ENCODE measurements at regions not wholly inside any gene's neighbourhood (a gene's known extent, or its start where the extent isn't known, plus 50 kb on each side); places are given as distances from the start of the nearest gene placed in this dataset.
A peak's percentile ranks its signal among the peaks of the same experiment; 100 is the strongest.

DNA sequence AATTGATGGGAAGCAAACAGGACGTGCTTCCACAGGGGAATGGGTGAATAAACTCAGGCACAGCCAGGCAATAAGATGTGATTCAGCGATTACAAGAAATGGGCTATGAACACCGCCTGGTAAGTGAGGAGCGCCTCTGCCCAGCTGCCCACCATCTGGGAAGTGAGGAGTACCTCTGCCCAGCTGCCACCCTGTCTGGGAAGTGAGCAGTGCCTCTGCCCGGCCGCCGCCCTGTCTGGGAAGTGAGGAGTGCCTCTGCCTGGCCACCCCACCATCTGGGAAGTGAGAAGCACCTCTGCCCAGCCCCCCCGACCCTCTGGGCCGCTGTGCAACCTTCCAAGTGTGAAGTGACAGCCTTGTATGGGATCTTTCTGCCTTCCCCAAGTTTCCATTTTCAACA is 73.2 kb upstream of the PRR5 start:
- H3K27me3 ChIP-seq (ENCODE audit: control insufficient read depth, insufficient read depth, low read length), result no peaks in the 10 kb centered on the region
- no peaks in the 10 kb centered on the region for H3K9me3 ChIP-seq (ENCODE audit: control insufficient read depth, low read depth, low read length)
- H3K4me1 ChIP-seq (ENCODE audit: control insufficient read depth, insufficient read depth, low read length), result no peaks in the 10 kb centered on the region
- no peak overlapping the region for H3K4me3 ChIP-seq (ENCODE audit: low read length)
- DNase-seq, result no peak
- no peak overlapping the region for H3K27ac ChIP-seq (ENCODE audit: low read length)
- 66% methylated on average over 2 of the region's 9 CpGs for WGBS (ENCODE audit: insufficient coverage, low lambda C conversion rate)
- H3K36me3 ChIP-seq (ENCODE audit: control insufficient read depth, insufficient read depth, low read length), result no peaks in the 10 kb centered on the region

DNA sequence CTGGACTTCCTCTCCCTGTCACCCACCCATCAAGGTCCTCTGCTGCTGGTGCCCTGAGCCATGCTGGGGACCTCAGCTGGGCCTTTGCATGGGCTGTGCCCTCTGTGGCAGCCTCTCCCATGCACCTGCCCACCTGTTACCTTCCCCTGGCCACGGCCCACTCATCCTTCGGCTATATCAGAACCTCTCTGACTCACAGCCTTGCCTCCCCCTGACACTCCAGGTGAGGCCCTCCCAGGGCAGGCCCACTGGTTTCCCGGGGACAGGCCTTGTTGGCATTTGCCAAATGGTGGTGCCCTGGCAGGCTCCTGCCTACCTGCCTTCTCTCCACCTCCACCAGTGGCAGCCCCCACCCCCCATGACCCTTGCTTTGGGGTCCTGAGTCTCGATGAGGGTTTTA is 73.7 kb upstream of the PRR5 start:
- no CpG with 5 or more reads among the region's 4 CpGs for WGBS (ENCODE audit: insufficient coverage, low lambda C conversion rate)
- H3K4me3 ChIP-seq (ENCODE audit: low read length), result no peak overlapping the region
- no peaks in the 10 kb centered on the region for H3K9me3 ChIP-seq (ENCODE audit: control insufficient read depth, low read depth, low read length)
- no peak for DNase-seq
- no peaks in the 10 kb centered on the region for H3K36me3 ChIP-seq (ENCODE audit: control insufficient read depth, insufficient read depth, low read length)
- no peak overlapping the region for H3K27ac ChIP-seq (ENCODE audit: low read length)
- H3K27me3 ChIP-seq (ENCODE audit: control insufficient read depth, insufficient read depth, low read length), result no peaks in the 10 kb centered on the region
- no peaks in the 10 kb centered on the region for H3K4me1 ChIP-seq (ENCODE audit: control insufficient read depth, insufficient read depth, low read length)

DNA sequence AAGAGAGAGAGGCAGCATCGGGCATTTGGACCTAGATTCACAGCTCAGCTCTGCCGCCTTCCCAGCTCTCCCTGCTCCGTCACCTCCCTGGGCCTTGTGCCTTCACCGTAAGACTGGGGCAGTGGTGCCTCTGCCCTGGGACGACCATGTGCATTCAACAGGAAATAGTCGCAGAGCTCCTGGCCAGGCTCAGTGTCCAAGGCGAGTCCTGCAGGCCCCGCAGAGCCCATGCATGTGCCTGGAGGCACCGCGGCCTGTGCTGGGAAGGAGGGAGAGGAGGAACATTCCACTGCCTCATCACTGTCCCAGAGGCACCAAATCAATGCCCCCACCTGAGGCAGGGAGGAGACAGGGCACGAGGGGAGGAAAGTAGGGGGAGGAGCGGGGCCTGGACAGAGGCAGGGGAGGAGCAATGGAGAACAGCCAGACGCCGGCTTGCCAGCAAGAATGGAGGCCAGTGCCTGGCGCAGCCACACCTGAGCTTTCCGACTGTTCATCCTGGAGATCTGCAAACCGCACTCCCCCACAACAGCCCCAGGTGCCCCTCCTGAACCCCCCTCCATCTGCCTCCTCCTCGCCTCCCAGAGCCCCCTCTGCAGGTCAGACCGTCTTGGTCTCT is 74.4 kb upstream of the PRR5 start:
- no CpG with 5 or more reads among the region's 19 CpGs for WGBS (ENCODE audit: insufficient coverage, low lambda C conversion rate)

DNA sequence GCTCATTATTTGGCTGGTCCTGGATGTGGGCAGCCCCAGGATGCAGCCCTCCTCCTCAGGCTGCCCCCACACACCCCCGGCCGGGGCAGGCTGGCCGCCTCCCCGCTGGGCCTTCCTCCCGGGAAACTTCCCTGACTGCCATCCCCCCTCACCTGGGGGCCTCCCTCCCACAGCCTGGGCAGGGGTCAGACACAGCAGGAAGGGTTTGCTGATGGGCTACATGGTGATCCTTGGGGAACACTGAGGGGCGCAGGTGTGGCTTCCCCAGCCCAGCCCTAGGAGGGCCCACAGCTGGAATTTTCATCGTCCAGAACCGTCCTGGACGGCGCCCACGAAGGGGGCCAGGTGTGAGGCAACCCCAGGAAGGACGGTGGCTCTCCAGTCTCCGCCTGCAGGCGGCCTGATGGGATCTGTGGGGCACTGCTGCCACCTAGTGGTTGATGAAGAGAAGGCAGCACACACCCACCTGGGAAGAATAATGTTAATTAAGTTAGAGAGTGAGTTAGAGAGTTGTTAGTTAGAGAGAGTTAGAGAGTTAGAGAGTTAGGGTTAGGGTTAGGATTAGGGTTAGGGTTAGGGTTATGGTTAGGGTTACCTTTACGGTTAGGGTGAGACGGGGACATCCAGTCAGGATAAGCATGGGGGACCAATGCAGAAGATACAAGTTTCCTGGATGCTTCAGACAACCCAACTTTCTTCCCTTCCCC is 75.9 kb upstream of the PRR5 start:
- no peaks in the 10 kb centered on the region for H3K36me3 ChIP-seq (ENCODE audit: control insufficient read depth, insufficient read depth, low read length)
- no peak overlapping the region for H3K4me3 ChIP-seq (ENCODE audit: low read length)
- peaks cover 4% of the 10 kb centered on the region for H3K27me3 ChIP-seq (ENCODE audit: control insufficient read depth, insufficient read depth, low read length)
- DNase-seq, result peak; percentile 40 to 51
- H3K4me1 ChIP-seq (ENCODE audit: control insufficient read depth, insufficient read depth, low read length), result no peaks in the 10 kb centered on the region
- no peaks in the 10 kb centered on the region for H3K9me3 ChIP-seq (ENCODE audit: control insufficient read depth, low read depth, low read length)
- no CpG with 5 or more reads among the region's 16 CpGs for WGBS (ENCODE audit: insufficient coverage, low lambda C conversion rate)
- no peak overlapping the region for H3K27ac ChIP-seq (ENCODE audit: low read length)

More for the DNA sequence above, 74.4 kb upstream of the PRR5 start:
- Histone ChIP-seq H3K36me3 (ENCODE audit: control insufficient read depth, insufficient read depth, low read length) (no peaks in the 10 kb centered on the region), H3K4me3 (ENCODE audit: low read length) (no peak overlapping the region), H3K27me3 (ENCODE audit: control insufficient read depth, insufficient read depth, low read length) (no peaks in the 10 kb centered on the region), H3K4me1 (ENCODE audit: control insufficient read depth, insufficient read depth, low read length) (no peaks in the 10 kb centered on the region), H3K27ac (ENCODE audit: low read length) (no peak overlapping the region), H3K9me3 (ENCODE audit: control insufficient read depth, low read depth, low read length) (no peaks in the 10 kb centered on the region)
- DNase-seq, result no peak

DNA sequence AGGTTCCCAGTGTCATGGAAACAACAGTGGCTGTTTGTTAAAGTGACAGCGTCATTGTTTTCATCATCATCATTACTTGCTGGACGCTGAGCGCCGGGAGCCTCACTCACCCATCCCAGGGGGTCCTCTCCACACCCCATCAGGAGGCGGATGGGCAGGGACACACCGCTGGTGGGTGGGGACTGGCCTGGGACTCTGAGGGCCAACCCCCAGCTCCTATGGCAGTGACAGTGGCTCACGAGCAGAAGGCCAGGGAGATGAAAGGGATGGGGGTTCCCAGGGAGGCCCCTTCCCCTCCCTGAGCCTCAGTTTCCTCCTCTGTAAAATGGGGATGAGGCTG is 76.6 kb upstream of the PRR5 start:
- no peak overlapping the region for H3K4me3 ChIP-seq (ENCODE audit: low read length)
- H3K36me3 ChIP-seq (ENCODE audit: control insufficient read depth, insufficient read depth, low read length), result no peaks in the 10 kb centered on the region
- H3K4me1 ChIP-seq (ENCODE audit: control insufficient read depth, insufficient read depth, low read length), result no peaks in the 10 kb centered on the region
- WGBS (ENCODE audit: insufficient coverage, low lambda C conversion rate), result no CpG with 5 or more reads among the region's 7 CpGs
- H3K27ac ChIP-seq (ENCODE audit: low read length), result no peak overlapping the region
- DNase-seq, result no peak
- H3K9me3 ChIP-seq (ENCODE audit: control insufficient read depth, low read depth, low read length), result no peaks in the 10 kb centered on the region
- peaks cover 11% of the 10 kb centered on the region for H3K27me3 ChIP-seq (ENCODE audit: control insufficient read depth, insufficient read depth, low read length)

DNA sequence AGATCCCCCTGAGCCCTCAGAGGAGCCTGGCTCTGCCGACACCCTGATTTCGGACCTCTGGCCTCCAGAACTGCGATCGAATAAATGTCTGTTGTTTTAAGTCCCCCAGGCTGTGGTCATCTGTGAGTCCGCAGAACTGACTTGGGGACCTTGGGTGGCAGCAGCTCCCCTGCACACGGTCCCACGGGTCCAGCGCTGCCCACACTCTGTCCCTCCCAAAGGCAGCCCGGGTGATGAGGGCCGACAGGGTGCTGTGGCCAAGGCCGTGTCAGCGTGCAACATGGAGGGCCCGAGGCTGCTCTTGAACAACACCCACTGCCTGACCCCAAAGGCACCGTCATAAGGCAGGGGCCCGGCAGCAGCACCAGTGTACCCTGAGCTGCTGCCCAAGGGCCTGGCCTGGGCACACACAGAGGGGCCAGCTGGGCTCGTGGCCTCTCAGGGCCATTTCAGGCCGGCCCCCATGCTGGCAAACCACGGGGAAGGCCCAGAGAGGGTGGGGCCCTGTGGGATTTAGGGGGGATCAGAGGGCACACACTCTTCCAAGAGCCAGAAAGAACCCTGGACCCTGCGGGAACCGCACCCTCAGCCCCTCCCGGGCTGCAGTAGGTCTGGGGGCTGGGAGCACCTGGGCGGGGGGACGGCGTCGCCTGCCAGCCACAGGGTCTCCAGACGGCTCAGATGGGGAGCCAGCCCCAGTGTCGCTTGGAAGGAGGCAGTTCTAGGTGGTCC is 77.1 kb upstream of the PRR5 start:
- H3K27me3 ChIP-seq (ENCODE audit: control insufficient read depth, insufficient read depth, low read length), result peaks cover 16% of the 10 kb centered on the region
- DNase-seq, result no peak

DNA sequence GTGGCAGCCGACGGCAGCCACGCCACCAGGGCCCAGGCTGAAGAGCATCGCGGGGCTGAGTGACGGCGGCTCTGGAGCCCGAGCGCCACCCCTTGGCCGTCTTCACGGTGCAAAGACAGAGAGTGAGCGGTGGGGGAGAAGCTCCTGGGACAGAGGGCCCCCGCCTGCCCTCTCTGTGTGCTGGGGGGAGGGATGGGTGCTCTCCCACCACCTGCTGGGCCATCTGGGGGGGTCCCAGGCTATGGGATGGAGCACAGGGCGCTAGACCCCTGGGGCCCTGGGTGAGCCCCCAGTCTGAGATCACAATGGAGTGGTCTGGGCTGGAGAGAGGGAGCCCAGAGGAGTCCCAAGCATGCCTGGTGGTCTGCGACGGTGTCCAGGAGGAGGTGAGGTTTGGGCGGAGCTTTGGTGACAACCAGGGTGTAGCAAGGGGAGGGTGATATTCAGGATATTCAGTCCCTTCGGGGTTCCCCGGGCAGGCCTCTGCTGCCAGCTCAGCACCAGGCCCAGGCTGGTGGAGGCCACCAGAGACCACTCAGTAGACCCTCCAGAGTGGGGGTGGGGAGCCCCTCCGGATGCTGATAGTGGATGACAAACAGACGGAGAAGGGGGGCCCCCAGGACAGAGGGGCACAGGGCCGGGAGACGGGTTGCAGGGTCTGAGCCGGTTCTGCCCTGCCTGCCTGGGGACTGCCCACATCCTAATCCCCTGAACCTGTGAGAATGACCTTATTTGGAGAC is 78.1 kb upstream of the PRR5 start:
- H3K27ac ChIP-seq (ENCODE audit: low read length), result no peak overlapping the region

More for the DNA sequence above, 77.1 kb upstream of the PRR5 start:
- H3K4me3 ChIP-seq (ENCODE audit: low read length), result no peak overlapping the region
- WGBS (ENCODE audit: insufficient coverage, low lambda C conversion rate), result no CpG with 5 or more reads among the region's 27 CpGs
- no peaks in the 10 kb centered on the region for H3K4me1 ChIP-seq (ENCODE audit: control insufficient read depth, insufficient read depth, low read length)
- no peaks in the 10 kb centered on the region for H3K36me3 ChIP-seq (ENCODE audit: control insufficient read depth, insufficient read depth, low read length)
- no peak overlapping the region for H3K27ac ChIP-seq (ENCODE audit: low read length)
- H3K9me3 ChIP-seq (ENCODE audit: control insufficient read depth, low read depth, low read length), result no peaks in the 10 kb centered on the region

DNA sequence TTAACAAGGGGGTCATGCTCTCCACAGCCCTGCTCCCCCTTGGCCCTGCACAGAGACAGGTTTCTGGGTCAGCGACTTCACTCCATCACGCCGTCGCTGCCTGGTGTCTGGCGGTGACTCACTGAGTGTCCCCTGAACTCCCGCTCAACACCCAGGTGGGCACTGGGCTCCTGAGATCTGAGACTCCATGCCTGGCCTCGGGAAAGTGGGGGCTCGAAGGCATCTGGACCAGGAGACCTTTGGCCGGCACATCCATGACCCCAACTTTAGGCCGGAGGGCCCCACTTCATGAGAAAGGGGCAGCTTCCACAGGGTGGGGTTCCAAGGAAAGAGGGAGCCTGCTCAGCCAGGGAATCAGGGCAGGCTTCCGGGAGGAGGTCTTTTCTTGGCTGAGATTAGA is 79.3 kb upstream of the PRR5 start:
- Histone ChIP-seq H3K36me3 (ENCODE audit: control insufficient read depth, insufficient read depth, low read length) (no peaks in the 10 kb centered on the region), H3K9me3 (ENCODE audit: control insufficient read depth, low read depth, low read length) (no peaks in the 10 kb centered on the region), H3K4me1 (ENCODE audit: control insufficient read depth, insufficient read depth, low read length) (no peaks in the 10 kb centered on the region), H3K4me3 (ENCODE audit: low read length) (no peak overlapping the region), H3K27ac (ENCODE audit: low read length) (no peak overlapping the region), H3K27me3 (ENCODE audit: control insufficient read depth, insufficient read depth, low read length) (peaks cover 16% of the 10 kb centered on the region)
- no peak for DNase-seq
- WGBS (ENCODE audit: insufficient coverage, low lambda C conversion rate), result no CpG with 5 or more reads among the region's 11 CpGs

More for the DNA sequence above, 78.1 kb upstream of the PRR5 start:
- Histone ChIP-seq H3K36me3 (ENCODE audit: control insufficient read depth, insufficient read depth, low read length) (no peaks in the 10 kb centered on the region), H3K4me3 (ENCODE audit: low read length) (no peak overlapping the region), H3K9me3 (ENCODE audit: control insufficient read depth, low read depth, low read length) (no peaks in the 10 kb centered on the region), H3K4me1 (ENCODE audit: control insufficient read depth, insufficient read depth, low read length) (no peaks in the 10 kb centered on the region), H3K27me3 (ENCODE audit: control insufficient read depth, insufficient read depth, low read length) (peaks cover 16% of the 10 kb centered on the region)
- DNase-seq, result no peak
- no CpG with 5 or more reads among the region's 24 CpGs for WGBS (ENCODE audit: insufficient coverage, low lambda C conversion rate)

DNA sequence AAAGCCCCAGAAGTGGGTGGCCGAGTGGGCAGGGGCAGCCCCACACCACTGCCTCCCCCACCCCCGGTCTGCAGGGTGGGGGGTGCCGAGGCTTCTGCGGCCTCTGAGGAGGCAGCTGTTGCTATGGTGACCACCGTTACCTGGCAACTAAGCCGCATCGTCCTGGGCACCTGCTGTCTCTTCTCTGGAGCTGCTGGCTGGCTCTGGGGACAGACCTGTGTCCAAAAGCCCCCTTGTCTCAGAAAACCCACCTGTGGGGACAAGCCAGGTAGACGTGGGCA is 79.9 kb upstream of the PRR5 start:
- H3K36me3 ChIP-seq (ENCODE audit: control insufficient read depth, insufficient read depth, low read length), result no peaks in the 10 kb centered on the region
- H3K27me3 ChIP-seq (ENCODE audit: control insufficient read depth, insufficient read depth, low read length), result peaks cover 16% of the 10 kb centered on the region
- WGBS (ENCODE audit: insufficient coverage, low lambda C conversion rate), result no CpG with 5 or more reads among the region's 8 CpGs
- H3K27ac ChIP-seq (ENCODE audit: low read length), result no peak overlapping the region
- no peaks in the 10 kb centered on the region for H3K9me3 ChIP-seq (ENCODE audit: control insufficient read depth, low read depth, low read length)
- H3K4me3 ChIP-seq (ENCODE audit: low read length), result no peak overlapping the region
- no peaks in the 10 kb centered on the region for H3K4me1 ChIP-seq (ENCODE audit: control insufficient read depth, insufficient read depth, low read length)
- no peak for DNase-seq

DNA sequence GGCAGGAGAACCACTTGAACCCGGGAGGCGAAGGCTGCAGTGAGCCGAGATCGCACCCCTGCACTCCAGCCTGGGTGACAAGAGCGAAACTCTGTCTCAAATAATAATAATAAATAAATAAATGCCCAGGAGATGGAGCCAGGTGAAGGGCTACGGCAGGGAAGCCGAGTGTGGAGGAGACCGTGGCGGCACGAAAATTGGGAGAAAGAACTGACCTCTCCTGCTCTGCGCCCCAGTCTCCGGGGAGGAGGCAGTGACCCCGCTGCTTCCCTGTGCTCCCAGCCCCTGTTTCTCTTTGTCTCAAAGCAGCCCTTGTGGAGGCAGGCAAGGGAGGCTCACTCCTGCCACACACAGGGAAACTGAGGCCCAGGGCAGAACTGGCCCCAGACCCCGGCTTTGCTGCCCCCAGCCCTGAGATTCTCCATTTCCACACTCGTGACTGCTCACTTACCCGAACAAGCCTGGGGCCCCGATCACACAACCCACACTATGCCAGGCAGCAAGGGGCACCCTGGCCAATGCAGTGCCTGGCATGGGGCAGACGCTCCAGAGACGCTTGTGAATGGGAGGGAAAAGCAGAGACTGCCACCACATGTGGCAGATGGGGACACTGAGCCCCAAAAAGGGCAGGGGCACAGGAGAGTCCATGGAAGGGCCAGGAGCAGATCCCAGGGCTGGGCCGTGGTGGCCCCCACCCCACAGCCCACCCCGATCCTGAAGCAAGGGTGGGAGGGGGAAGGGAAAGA is 80.4 kb upstream of the PRR5 start:
- Histone ChIP-seq H3K4me3 (ENCODE audit: low read length) (no peak overlapping the region), H3K4me1 (ENCODE audit: control insufficient read depth, insufficient read depth, low read length) (no peaks in the 10 kb centered on the region), H3K27me3 (ENCODE audit: control insufficient read depth, insufficient read depth, low read length) (peaks cover 16% of the 10 kb centered on the region), H3K9me3 (ENCODE audit: control insufficient read depth, low read depth, low read length) (no peaks in the 10 kb centered on the region), H3K27ac (ENCODE audit: low read length) (no peak overlapping the region), H3K36me3 (ENCODE audit: control insufficient read depth, insufficient read depth, low read length) (no peaks in the 10 kb centered on the region)
- DNase-seq, result no peak
- whole genome bisulfite sequencing (ENCODE audit: insufficient coverage, low lambda C conversion rate), result 93% methylated on average over 5 of the region's 21 CpGs

All from large intestine (tissue), 3 donors.